Testis (tissue), 2 donors: ENCODE measurements at regions not wholly inside any gene's neighbourhood (a gene's known extent, or its start where the extent isn't known, plus 50 kb on each side); places are given as distances from the start of the nearest gene placed in this dataset.

Experiments used
- DNase-seq: peaks from one replicate; pipeline ENCODE4 v3.0.0-alpha.2; 2019
- H3K27ac ChIP-seq, 2 donors: fragments of 200-600 bp; sonication (generic); one replicate each; pipeline ENCODE4 v1.5.1; 2019
- H3K27me3 ChIP-seq: fragments of 200-600 bp; sonication (generic); one replicate; pipeline ENCODE4 v1.5.1; 2019
- H3K36me3 ChIP-seq: fragments of 200-600 bp; sonication (generic); one replicate; pipeline ENCODE4 v1.5.1; 2017; ENCODE audit warnings: low read depth; ENCODE audit errors: missing control alignments
- H3K4me1 ChIP-seq: fragments of 200-600 bp; sonication (generic); one replicate; pipeline ENCODE4 v1.5.1; 2019
- H3K4me3 ChIP-seq, 2 donors: fragments of 200-600 bp; sonication (generic); one replicate each; pipeline ENCODE4 v1.5.1; 2017 to 2019
- H3K9me3 ChIP-seq: fragments of 200-600 bp; sonication (generic); one replicate; pipeline ENCODE4 v1.5.1; 2017
- POLR2A ChIP-seq: fragments of 450-650 bp; IDR thresholded peaks from one replicate; pipeline ENCODE4 v1.6.1; 2017; ENCODE audit warnings: antibody characterized with exemption, mild to moderate bottlenecking, moderate library complexity
- WGBS, 2 donors: methylation state at CpG; one replicate each; pipeline ENCODE4 v1.1.5; 2018; 5-methylcytosine and 5-hydroxymethylcytosine counted together
- intact Hi-C: fragments of 100-400 bp; cut with DNase I; formaldehyde crosslinking; loops from one replicate; pipeline ENCODE4 v1.15.1; 2023; ENCODE audit warnings: low total_unique reads
- TF ChIP-seq, protein P1 (sequence below), 3 experiments: fragments of 450-650 bp in 2 of 3; fragments of 200-600 bp in 1 of 3; sonication (generic) in 1 of 3; IDR thresholded peaks; one replicate each; pipeline ENCODE4 v1.5.1; 2016 to 2019; ENCODE audit warnings: antibody characterized with exemption in 3 of 3, mild to moderate bottlenecking in 2 of 3, moderate library complexity in 1 of 3

DNA sequence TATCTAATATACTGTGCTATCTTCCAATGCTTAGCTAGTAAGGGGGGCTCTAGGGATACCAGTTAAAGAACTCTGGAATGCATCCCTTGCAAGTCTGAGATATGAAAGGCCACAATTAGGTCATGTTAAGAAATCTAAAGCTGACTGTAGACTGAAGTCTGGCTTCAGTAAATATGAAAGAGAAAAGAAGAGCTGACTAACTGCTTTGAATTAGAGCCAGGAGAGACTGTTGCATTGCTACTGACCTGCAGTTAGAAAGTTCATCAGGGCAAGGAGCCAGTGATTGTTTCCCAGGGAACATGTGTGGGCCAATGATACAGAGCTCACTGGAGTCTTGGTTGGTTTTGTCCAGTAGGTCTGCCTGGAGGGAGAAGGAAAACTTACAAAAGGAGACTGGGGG is 472.1 kb upstream of the TNC start:
- Histone ChIP-seq H3K4me1 (no peaks in the 10 kb centered on the region), H3K9me3 (no peaks in the 10 kb centered on the region), H3K27ac (no peak overlapping the region), H3K36me3 (no peaks in the 10 kb centered on the region), H3K4me3 (no peak overlapping the region), H3K27me3 (no peaks in the 10 kb centered on the region)
- no peak for TF ChIP-seq POLR2A
- TF ChIP-seq, protein P1, sequence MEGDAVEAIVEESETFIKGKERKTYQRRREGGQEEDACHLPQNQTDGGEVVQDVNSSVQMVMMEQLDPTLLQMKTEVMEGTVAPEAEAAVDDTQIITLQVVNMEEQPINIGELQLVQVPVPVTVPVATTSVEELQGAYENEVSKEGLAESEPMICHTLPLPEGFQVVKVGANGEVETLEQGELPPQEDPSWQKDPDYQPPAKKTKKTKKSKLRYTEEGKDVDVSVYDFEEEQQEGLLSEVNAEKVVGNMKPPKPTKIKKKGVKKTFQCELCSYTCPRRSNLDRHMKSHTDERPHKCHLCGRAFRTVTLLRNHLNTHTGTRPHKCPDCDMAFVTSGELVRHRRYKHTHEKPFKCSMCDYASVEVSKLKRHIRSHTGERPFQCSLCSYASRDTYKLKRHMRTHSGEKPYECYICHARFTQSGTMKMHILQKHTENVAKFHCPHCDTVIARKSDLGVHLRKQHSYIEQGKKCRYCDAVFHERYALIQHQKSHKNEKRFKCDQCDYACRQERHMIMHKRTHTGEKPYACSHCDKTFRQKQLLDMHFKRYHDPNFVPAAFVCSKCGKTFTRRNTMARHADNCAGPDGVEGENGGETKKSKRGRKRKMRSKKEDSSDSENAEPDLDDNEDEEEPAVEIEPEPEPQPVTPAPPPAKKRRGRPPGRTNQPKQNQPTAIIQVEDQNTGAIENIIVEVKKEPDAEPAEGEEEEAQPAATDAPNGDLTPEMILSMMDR (IDR thresholded peaks at IDR 0.05): no peak
- intact Hi-C loops: loop anchor here (10.0 kb wide), 1 partner anchor 1065 kb away; no protein-coding TSS in a partner anchor
- peak; percentile 36 for DNase-seq

DNA sequence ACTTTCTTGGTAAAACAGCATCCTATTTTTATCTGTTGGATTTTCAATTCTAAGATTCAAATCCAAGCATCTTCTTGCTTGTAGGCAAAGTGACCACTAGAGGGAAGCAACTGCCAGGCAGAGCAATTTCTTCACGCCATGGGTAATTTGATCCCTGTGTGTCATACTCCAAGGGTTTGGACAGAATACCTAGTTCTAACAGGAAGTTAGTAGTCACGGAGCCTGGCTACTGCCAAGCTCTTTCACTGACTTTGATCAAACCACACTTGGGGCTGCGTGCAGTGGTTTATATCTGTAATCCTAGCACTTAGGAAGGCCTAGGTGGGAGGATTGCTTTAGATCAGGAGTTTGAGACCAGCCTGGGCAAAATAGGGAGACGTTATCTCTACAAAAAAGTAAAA is 473.6 kb upstream of the TNC start:
- Histone ChIP-seq H3K27me3 (no peaks in the 10 kb centered on the region), H3K27ac (no peak overlapping the region), H3K4me1 (no peaks in the 10 kb centered on the region), H3K9me3 (no peaks in the 10 kb centered on the region), H3K36me3 (no peaks in the 10 kb centered on the region), H3K4me3 (no peak overlapping the region)
- 15 to 41% methylated on average over 4 of the region's 4 CpGs for WGBS, 2 donors
- TF ChIP-seq, protein P1 (IDR thresholded peaks at IDR 0.05): peak; percentile 60 to 71 (median 61)
- no peak for TF ChIP-seq POLR2A
- peak; percentile 55 for DNase-seq
- intact Hi-C loops: loop anchor here (10.0 kb wide), 1 partner anchor 1063 kb away; no protein-coding TSS in a partner anchor

DNA sequence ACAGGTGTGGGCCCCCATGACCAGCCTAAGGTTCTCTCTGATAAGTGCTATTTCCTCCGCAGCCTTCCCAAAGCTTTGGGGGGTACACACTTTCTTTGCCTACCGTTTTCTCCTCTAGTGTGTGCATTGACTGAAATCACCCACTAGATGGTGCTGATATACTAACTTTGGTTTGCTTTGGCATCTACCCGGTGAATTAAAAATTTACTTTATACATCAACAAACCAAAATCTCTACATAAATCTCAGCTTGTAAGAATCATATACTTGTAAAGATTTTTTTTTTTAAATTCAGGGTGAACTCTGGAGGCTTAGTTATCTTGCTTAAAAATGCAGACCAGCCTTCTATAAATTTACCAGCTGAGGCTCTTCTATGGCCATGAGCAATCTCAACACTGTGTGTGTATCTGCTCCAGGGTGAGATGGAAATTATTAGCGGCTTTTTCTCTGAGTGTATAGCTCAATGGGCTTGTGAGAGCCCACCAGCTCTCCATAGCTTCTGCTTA is 475.7 kb upstream of the TNC start:
- H3K4me3 ChIP-seq: no peak overlapping the region
- H3K9me3 ChIP-seq: no peaks in the 10 kb centered on the region
- H3K27ac ChIP-seq: no peak overlapping the region
- no peaks in the 10 kb centered on the region for H3K36me3 ChIP-seq
- DNase-seq: no peak
- no peaks in the 10 kb centered on the region for H3K27me3 ChIP-seq
- 27 to 32% methylated on average over 4 of the region's 4 CpGs for WGBS, 2 donors
- TF ChIP-seq, protein P1 (IDR thresholded peaks at IDR 0.05): peak; percentile 45 to 75 (median 71)
- TF ChIP-seq POLR2A: no peak
- H3K4me1 ChIP-seq: no peaks in the 10 kb centered on the region
- intact Hi-C loops: loop anchor here (10.0 kb wide), 1 partner anchor 1061 kb away; no protein-coding TSS in a partner anchor

DNA sequence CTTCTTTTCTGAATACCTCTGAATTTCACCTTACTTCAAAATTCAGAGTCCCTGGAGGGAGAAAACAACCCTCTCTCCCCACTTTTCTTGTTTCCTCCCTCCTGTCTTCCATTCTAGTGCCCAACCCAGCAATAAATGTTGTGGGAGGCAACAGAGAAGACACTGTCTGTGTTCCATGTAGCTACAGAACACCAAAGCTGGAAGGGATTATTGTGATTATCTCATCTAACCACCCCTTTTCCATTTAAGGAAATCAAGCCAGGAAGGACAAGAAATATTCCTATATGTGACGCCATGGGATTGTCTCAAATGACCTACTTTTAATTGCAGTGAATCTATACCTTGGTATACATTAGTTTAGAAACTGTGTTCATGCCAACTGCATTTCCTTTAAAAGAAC is 476.6 kb upstream of the TNC start:
- Histone ChIP-seq H3K27ac (no peak overlapping the region), H3K36me3 (no peaks in the 10 kb centered on the region), H3K4me3 (no peak overlapping the region), H3K9me3 (no peaks in the 10 kb centered on the region), H3K27me3 (no peaks in the 10 kb centered on the region), H3K4me1 (no peaks in the 10 kb centered on the region)
- intact Hi-C loops: loop anchor here (10.0 kb wide), 1 partner anchor 1060 kb away; no protein-coding TSS in a partner anchor
- no peak for TF ChIP-seq POLR2A
- TF ChIP-seq, protein P1 (IDR thresholded peaks at IDR 0.05): no peak
- 73 to 75% methylated on average over 1 of the region's 1 CpG for WGBS, 2 donors
- no peak for DNase-seq
